ENCODE measurements at regions not wholly inside any gene's neighbourhood (a gene's known extent, or its start where the extent isn't known, plus 50 kb on each side); places are given as distances from the start of the nearest gene placed in this dataset.

DNA sequence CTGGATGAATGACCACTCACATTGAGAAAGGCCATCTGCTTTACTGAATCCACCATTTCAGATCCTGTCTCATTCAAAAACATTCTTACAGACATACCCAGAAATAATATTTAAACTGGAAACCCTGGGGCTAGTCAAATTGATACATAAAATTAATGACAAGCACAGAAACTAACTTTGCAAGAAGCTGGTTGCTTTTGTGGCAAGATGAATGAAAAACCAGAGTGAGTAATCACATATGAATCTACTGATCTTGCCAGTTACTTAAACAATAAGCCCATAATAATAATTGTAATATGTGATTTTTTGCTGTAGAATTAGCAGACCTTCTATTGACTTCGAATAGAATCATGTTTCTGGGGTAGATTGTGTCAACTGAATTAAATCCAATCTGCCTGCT lies 235.1 kb downstream of the PPARGC1A start:
- no peak for TF ChIP-seq RAD21 (conservative IDR thresholded peaks at IDR 0.05)
- TF ChIP-seq, protein P1, sequence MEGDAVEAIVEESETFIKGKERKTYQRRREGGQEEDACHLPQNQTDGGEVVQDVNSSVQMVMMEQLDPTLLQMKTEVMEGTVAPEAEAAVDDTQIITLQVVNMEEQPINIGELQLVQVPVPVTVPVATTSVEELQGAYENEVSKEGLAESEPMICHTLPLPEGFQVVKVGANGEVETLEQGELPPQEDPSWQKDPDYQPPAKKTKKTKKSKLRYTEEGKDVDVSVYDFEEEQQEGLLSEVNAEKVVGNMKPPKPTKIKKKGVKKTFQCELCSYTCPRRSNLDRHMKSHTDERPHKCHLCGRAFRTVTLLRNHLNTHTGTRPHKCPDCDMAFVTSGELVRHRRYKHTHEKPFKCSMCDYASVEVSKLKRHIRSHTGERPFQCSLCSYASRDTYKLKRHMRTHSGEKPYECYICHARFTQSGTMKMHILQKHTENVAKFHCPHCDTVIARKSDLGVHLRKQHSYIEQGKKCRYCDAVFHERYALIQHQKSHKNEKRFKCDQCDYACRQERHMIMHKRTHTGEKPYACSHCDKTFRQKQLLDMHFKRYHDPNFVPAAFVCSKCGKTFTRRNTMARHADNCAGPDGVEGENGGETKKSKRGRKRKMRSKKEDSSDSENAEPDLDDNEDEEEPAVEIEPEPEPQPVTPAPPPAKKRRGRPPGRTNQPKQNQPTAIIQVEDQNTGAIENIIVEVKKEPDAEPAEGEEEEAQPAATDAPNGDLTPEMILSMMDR (IDR thresholded peaks at IDR 0.05; ENCODE audit: poor library complexity, severe bottlenecking), result no peak
- no peak for TF ChIP-seq POLR2AphosphoS5 (IDR thresholded peaks at IDR 0.05)
- TF ChIP-seq EZH2 (IDR thresholded peaks at IDR 0.05; ENCODE audit: borderline replicate concordance, insufficient read depth, low read length, poor library complexity, severe bottlenecking), result no peak
- TF ChIP-seq MXI1 (conservative IDR thresholded peaks at IDR 0.05; ENCODE audit: poor library complexity, severe bottlenecking), result no peak
- TF ChIP-seq TAF1 (IDR thresholded peaks at IDR 0.05; ENCODE audit: low read depth), result no peak

Measured in neural cell (in vitro differentiated cells).